ENCODE measurements at regions not wholly inside any gene's neighbourhood (a gene's known extent, or its start where the extent isn't known, plus 50 kb on each side); places are given as distances from the start of the nearest gene placed in this dataset.

DNA sequence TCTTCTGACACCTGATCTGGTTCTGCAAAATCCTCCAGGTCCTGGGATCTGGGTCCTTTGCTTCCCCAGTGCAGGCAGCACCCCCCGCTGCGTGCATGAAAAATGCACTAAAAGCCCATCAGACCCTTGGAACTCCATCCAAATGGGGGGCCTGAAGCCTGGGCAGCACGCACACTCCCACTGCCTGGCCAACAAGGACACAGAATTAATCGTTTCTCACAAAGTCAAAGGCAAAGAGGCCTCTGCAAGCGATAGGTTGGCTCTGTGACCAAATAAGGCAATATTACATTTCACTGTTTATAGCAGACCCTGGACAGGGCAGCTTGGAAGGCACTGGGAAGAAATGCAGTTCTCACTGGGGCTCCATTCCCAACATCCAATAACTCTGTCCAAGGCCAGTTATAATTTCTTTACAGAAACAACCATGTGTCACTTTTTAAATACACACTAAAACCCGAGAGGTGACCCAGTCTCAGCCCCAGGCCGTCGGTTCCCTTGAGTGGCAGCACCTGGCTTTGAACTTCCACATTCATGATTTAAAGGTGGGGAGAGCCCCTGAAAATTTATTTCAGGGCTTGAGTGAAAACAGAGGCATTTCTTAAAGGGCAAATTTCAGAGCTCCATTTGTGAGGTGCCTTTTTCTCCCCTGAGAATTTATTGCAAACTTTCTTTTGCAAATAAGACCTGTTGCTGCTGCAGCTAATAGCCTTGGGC lies 114.4 kb upstream of the ANO1 start:
- TF ChIP-seq TARDBP (IDR thresholded peaks at IDR 0.05) = no peak
- TF ChIP-seq, protein P1, sequence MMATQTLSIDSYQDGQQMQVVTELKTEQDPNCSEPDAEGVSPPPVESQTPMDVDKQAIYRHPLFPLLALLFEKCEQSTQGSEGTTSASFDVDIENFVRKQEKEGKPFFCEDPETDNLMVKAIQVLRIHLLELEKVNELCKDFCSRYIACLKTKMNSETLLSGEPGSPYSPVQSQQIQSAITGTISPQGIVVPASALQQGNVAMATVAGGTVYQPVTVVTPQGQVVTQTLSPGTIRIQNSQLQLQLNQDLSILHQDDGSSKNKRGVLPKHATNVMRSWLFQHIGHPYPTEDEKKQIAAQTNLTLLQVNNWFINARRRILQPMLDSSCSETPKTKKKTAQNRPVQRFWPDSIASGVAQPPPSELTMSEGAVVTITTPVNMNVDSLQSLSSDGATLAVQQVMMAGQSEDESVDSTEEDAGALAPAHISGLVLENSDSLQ (IDR thresholded peaks at IDR 0.05) = peak; percentile 27; the same call in 1 of the 2 replicates
- no peak for TF ChIP-seq HDGF (IDR thresholded peaks at IDR 0.05; ENCODE audit: borderline replicate concordance)
- TF ChIP-seq SP1 (IDR thresholded peaks at IDR 0.05) = no peak
